ENCODE measurements at regions not wholly inside any gene's neighbourhood (a gene's known extent, or its start where the extent isn't known, plus 50 kb on each side); places are given as distances from the start of the nearest gene placed in this dataset.
A peak's percentile ranks its signal among the peaks of the same experiment; 100 is the strongest.

GRCh38 chr21:17455451-17455850 lies 57.4 kb upstream of the CXADR start:
- H3K9me3 ChIP-seq (ENCODE audit: severe bottlenecking) = no peaks in the 10 kb centered on the region
- no peak overlapping the region for H3K27ac ChIP-seq (ENCODE audit: poor library complexity, severe bottlenecking)
- no peaks in the 10 kb centered on the region for H3K36me3 ChIP-seq (ENCODE audit: low read depth)
- H3K4me3 ChIP-seq (ENCODE audit: severe bottlenecking) = no peak overlapping the region
- DNase-seq (ENCODE audit: low spot score) (no peak), ATAC-seq (ENCODE audit: low read depth) (no peak)
- peaks cover 14% of the 10 kb centered on the region for H3K4me1 ChIP-seq (ENCODE audit: insufficient read depth, poor library complexity, severe bottlenecking)
- H3K27me3 ChIP-seq (ENCODE audit: insufficient read depth, poor library complexity, severe bottlenecking) = no peaks in the 10 kb centered on the region
- TF ChIP-seq CTCF (IDR thresholded peaks at IDR 0.05; ENCODE audit: poor library complexity, severe bottlenecking) = no peak

- H3K4me1 ChIP-seq (ENCODE audit: insufficient read depth, poor library complexity, severe bottlenecking) = peaks cover 11% of the 10 kb centered on the region
- no peak for DNase-seq (ENCODE audit: low spot score)
- H3K9me3 ChIP-seq (ENCODE audit: severe bottlenecking) = no peaks in the 10 kb centered on the region
- H3K36me3 ChIP-seq (ENCODE audit: low read depth) = no peaks in the 10 kb centered on the region
- TF ChIP-seq CTCF (IDR thresholded peaks at IDR 0.05; ENCODE audit: poor library complexity, severe bottlenecking) = no peak
- no peak overlapping the region for H3K27ac ChIP-seq (ENCODE audit: poor library complexity, severe bottlenecking)
- H3K27me3 ChIP-seq (ENCODE audit: insufficient read depth, poor library complexity, severe bottlenecking) = no peaks in the 10 kb centered on the region
- ATAC-seq (ENCODE audit: low read depth) = no peak
- H3K4me3 ChIP-seq (ENCODE audit: severe bottlenecking) = no peak overlapping the region
Observed at GRCh38 chr21:17458279-17458678, 54.6 kb upstream of the CXADR start.

GRCh38 chr21:17460094-17460493 lies 52.7 kb upstream of the CXADR start:
- Histone ChIP-seq H3K4me3 (ENCODE audit: severe bottlenecking) (no peak overlapping the region), H3K4me1 (ENCODE audit: insufficient read depth, poor library complexity, severe bottlenecking) (peaks cover 8% of the 10 kb centered on the region), H3K9me3 (ENCODE audit: severe bottlenecking) (no peaks in the 10 kb centered on the region), H3K27me3 (ENCODE audit: insufficient read depth, poor library complexity, severe bottlenecking) (no peaks in the 10 kb centered on the region), H3K36me3 (ENCODE audit: low read depth) (no peaks in the 10 kb centered on the region), H3K27ac (ENCODE audit: poor library complexity, severe bottlenecking) (no peak overlapping the region)
- DNase-seq (ENCODE audit: low spot score) (no peak), ATAC-seq (ENCODE audit: low read depth) (no peak)
- TF ChIP-seq CTCF (IDR thresholded peaks at IDR 0.05; ENCODE audit: poor library complexity, severe bottlenecking) = no peak

- H3K36me3 ChIP-seq (ENCODE audit: low read depth) = no peaks in the 10 kb centered on the region
- H3K27ac ChIP-seq (ENCODE audit: poor library complexity, severe bottlenecking) = no peak overlapping the region
- DNase-seq (ENCODE audit: low spot score) (no peak), ATAC-seq (ENCODE audit: low read depth) (peak; percentile 84)
- peaks cover 8% of the 10 kb centered on the region for H3K4me1 ChIP-seq (ENCODE audit: insufficient read depth, poor library complexity, severe bottlenecking)
- H3K27me3 ChIP-seq (ENCODE audit: insufficient read depth, poor library complexity, severe bottlenecking) = no peaks in the 10 kb centered on the region
- no peaks in the 10 kb centered on the region for H3K9me3 ChIP-seq (ENCODE audit: severe bottlenecking)
- no peak overlapping the region for H3K4me3 ChIP-seq (ENCODE audit: severe bottlenecking)
- no peak for TF ChIP-seq CTCF (IDR thresholded peaks at IDR 0.05; ENCODE audit: poor library complexity, severe bottlenecking)
Observed at GRCh38 chr21:17461014-17461413, 51.8 kb upstream of the CXADR start.

- ATAC-seq (ENCODE audit: low read depth) = peak; percentile 38; the same call in 1 of the 3 replicates
- Histone ChIP-seq H3K27me3 (ENCODE audit: insufficient read depth, poor library complexity, severe bottlenecking) (no peaks in the 10 kb centered on the region), H3K9me3 (ENCODE audit: severe bottlenecking) (no peaks in the 10 kb centered on the region), H3K36me3 (ENCODE audit: low read depth) (no peaks in the 10 kb centered on the region), H3K4me3 (ENCODE audit: severe bottlenecking) (no peak overlapping the region), H3K4me1 (ENCODE audit: insufficient read depth, poor library complexity, severe bottlenecking) (peaks cover 8% of the 10 kb centered on the region), H3K27ac (ENCODE audit: poor library complexity, severe bottlenecking) (no peak overlapping the region)
- TF ChIP-seq CTCF (IDR thresholded peaks at IDR 0.05; ENCODE audit: poor library complexity, severe bottlenecking) = no peak
- DNase-seq (ENCODE audit: low spot score) = no peak
Observed at GRCh38 chr21:17461582-17461981, 51.3 kb upstream of the CXADR start.

Measured in RWPE2 (cell line).